Inflammatory macrophage treated with lipopolysaccharide for 4 hours (primary cell): ENCODE measurements at regions not wholly inside any gene's neighbourhood (a gene's known extent, or its start where the extent isn't known, plus 50 kb on each side); places are given as distances from the start of the nearest gene placed in this dataset.
"Not testable (repeated sequence)": the region's sequence is repeated elsewhere in the genome, so short reads cannot be mapped to it uniquely, and the experiment has no call there.

ENCODE experiments used
- DNase-seq: peaks from one replicate; pipeline ENCODE4 v3.0.0-alpha.2; 2020

DNA sequence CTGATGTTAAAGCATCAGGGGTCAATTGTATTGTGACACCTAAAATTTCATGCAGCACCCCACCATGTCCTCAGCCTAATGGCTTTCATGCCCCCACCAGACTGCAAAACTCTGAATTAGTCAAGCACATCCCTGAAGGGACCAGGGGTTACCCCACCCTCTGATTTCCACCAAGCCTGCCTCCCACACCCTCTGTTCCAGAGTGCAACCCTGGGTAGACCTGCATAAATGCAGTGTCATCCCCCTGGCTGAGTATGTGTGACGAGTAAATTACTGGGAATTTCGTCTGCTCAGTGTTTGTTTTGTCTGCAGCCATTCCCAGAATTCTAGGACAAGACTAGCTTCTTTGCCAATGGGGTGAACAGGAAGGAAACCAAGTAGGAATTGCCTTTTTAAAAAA is 2136.9 kb upstream of the DEFB115 start:
- DNase-seq: not testable (repeated sequence)

DNA sequence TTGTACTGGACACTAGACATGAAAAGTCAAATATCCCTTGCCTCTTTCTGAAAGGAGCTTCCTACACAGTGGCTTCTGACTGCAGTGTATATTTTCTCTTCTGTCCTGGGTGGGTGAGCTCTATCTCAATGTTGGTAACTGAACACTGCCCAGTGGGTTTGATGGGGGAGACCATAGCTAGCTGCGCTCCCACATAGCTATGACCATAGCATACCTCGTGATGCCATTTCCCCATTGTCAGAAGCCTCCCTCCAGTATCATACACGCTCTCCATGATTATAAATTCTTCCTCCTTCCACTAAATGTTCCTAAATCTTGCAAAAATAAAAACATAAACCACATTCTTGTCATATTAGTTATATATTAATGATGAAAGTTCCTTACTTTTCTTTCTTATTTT is 2134.7 kb upstream of the DEFB115 start:
- DNase-seq: not testable (repeated sequence)

DNA sequence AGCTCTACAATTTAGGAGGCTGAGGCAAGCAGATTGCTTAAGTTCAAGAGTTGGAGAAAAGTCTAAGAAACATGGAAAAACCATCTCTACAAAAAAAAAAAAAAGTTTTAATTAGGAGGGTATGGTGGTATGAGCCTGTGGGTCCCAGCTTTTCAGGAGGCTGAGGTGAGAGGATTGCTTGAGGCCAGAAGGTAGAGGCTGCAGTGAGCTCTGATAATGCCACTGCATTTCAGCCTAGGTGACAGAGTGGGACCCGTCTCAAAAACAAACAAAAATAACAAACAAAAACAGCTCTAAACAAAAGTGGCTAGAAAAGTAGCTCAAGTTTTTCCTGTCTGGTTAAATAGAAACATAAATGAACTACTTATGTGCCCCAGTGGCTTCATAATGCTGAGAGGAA is 2133.6 kb upstream of the DEFB115 start:
- DNase-seq: no peak
